ENCODE measurements at regions not wholly inside any gene's neighbourhood (a gene's known extent, or its start where the extent isn't known, plus 50 kb on each side); places are given as distances from the start of the nearest gene placed in this dataset.

DNA sequence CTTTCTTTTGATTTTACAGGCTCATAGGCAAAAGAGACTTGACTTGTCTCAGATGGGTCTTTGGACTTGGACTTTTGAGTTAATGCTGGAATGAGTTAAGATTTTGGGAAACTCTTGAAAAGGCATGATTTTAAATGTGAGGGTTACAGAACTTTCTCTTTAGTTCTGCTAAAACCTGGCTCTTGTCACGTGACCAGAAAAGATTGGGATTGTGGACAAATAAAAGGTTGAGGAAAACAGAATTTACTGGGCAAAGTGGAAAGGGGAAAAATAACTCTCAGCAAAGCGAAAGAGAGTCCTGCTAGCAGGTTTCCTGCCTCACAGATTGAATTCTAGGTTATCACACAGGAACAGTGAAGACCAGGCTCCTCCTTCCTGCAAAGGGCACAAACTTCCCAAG is 114.0 kb downstream of the SPANXN4 start:
- ChIA-PET POLR2A (no interaction called here), CTCF (no interaction called here)
- H3K4me1 ChIP-seq (ENCODE audit: control insufficient read depth, insufficient read depth, low read length), result no peaks in the 10 kb centered on the region
- no peak overlapping the region for H3K27ac ChIP-seq (ENCODE audit: extremely low read depth, low read depth, low read length)
- no peaks in the 10 kb centered on the region for H3K36me3 ChIP-seq (ENCODE audit: control insufficient read depth in 2 of 2, insufficient read depth in 1 of 2, low read length in 2 of 2)
- H3K9me3 ChIP-seq (ENCODE audit: control insufficient read depth, insufficient read depth, low read depth, low read length), result no peaks in the 10 kb centered on the region
- no peak overlapping the region for H3K4me3 ChIP-seq (ENCODE audit: low read depth, low read length)
- TF ChIP-seq ZNF169 (tag by site-specific recombination; IDR thresholded peaks at IDR 0.05), result no peak
- TF ChIP-seq, protein P1, sequence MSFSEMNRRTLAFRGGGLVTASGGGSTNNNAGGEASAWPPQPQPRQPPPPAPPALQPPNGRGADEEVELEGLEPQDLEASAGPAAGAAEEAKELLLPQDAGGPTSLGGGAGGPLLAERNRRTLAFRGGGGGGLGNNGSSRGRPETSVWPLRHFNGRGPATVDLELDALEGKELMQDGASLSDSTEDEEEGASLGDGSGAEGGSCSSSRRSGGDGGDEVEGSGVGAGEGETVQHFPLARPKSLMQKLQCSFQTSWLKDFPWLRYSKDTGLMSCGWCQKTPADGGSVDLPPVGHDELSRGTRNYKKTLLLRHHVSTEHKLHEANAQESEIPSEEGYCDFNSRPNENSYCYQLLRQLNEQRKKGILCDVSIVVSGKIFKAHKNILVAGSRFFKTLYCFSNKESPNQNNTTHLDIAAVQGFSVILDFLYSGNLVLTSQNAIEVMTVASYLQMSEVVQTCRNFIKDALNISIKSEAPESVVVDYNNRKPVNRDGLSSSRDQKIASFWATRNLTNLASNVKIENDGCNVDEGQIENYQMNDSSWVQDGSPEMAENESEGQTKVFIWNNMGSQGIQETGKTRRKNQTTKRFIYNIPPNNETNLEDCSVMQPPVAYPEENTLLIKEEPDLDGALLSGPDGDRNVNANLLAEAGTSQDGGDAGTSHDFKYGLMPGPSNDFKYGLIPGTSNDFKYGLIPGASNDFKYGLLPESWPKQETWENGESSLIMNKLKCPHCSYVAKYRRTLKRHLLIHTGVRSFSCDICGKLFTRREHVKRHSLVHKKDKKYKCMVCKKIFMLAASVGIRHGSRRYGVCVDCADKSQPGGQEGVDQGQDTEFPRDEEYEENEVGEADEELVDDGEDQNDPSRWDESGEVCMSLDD (tag by site-specific recombination; IDR thresholded peaks at IDR 0.05), result no peak
- no peak for TF ChIP-seq WT1 (tag by site-specific recombination; IDR thresholded peaks at IDR 0.05)
- TF ChIP-seq KLF16 (tag by site-specific recombination; IDR thresholded peaks at IDR 0.05), result no peak
- no peak for TF ChIP-seq ZFP41 (tag by site-specific recombination; IDR thresholded peaks at IDR 0.05; ENCODE audit: borderline replicate concordance)
- TF ChIP-seq ZNF529 (tag by site-specific recombination; IDR thresholded peaks at IDR 0.05; ENCODE audit: insufficient replicate concordance), result no peak
- no peak for TF ChIP-seq KLF8 (tag by site-specific recombination; IDR thresholded peaks at IDR 0.05)

DNA sequence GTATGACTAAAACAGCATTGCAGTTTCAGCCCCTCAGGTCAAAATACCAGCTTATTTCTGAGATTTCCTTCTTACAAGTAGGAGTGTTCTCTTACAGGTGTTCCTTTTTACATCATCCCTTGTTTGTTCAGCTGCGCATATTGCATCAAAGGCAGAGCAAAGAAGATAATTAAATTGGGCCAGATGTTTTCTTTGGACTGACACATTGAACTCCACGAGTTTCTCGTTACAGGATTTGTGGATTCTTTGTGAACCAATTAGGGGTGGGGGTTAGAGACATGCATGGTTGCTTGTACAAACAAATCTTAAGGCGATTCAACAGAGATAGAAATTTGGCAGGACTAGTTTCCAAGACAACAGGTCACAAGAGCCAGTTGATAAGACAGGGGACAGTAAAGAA is 95.7 kb downstream of the SPANXN4 start:
- Histone ChIP-seq H3K4me1 (ENCODE audit: control insufficient read depth, insufficient read depth, low read length) (no peaks in the 10 kb centered on the region), H3K9me3 (ENCODE audit: control insufficient read depth, insufficient read depth, low read depth, low read length) (no peaks in the 10 kb centered on the region), H3K4me3 (ENCODE audit: low read depth, low read length) (no peak overlapping the region), H3K27ac (ENCODE audit: extremely low read depth, low read depth, low read length) (no peak overlapping the region), H3K36me3 (ENCODE audit: control insufficient read depth in 2 of 2, insufficient read depth in 1 of 2, low read length in 2 of 2) (no peaks in the 10 kb centered on the region)
- POLR2A ChIA-PET, result no interaction called here
- CTCF ChIA-PET, result interaction anchor here (0.5 kb wide), 1 partner anchor 776 kb away, joined by 4 read pairs; no protein-coding TSS in a partner anchor
- TF ChIP-seq ZNF223 (tag by site-specific recombination; IDR thresholded peaks at IDR 0.05) (no peak), ZNF16 (tag by site-specific recombination; IDR thresholded peaks at IDR 0.05; ENCODE audit: low read depth) (no peak), ZNF157 (tag by site-specific recombination; IDR thresholded peaks at IDR 0.05) (no peak), ZNF174 (tag by site-specific recombination; IDR thresholded peaks at IDR 0.05) (no peak), REPIN1 (tag by site-specific recombination; IDR thresholded peaks at IDR 0.05; ENCODE audit: low read depth) (no peak), ZNF366 (tag by site-specific recombination; conservative IDR thresholded peaks at IDR 0.05) (no peak), ZNF660 (tag by site-specific recombination; IDR thresholded peaks at IDR 0.05) (no peak), ZBTB20 (tag by site-specific recombination; IDR thresholded peaks at IDR 0.05) (no peak), ZNF555 (tag by site-specific recombination; conservative IDR thresholded peaks at IDR 0.05) (no peak), TCF7L2 (IDR thresholded peaks at IDR 0.05; ENCODE audit: borderline replicate concordance, low read depth, low read length) (no peak), ZNF785 (tag by site-specific recombination; IDR thresholded peaks at IDR 0.05) (no peak), ZNF311 (tag by site-specific recombination; IDR thresholded peaks at IDR 0.05; ENCODE audit: borderline replicate concordance) (no peak), KLF16 (tag by site-specific recombination; IDR thresholded peaks at IDR 0.05) (no peak)
- TF ChIP-seq, protein P2, sequence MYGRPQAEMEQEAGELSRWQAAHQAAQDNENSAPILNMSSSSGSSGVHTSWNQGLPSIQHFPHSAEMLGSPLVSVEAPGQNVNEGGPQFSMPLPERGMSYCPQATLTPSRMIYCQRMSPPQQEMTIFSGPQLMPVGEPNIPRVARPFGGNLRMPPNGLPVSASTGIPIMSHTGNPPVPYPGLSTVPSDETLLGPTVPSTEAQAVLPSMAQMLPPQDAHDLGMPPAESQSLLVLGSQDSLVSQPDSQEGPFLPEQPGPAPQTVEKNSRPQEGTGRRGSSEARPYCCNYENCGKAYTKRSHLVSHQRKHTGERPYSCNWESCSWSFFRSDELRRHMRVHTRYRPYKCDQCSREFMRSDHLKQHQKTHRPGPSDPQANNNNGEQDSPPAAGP (tag by site-specific recombination; IDR thresholded peaks at IDR 0.05), result no peak
- TF ChIP-seq, protein P3, sequence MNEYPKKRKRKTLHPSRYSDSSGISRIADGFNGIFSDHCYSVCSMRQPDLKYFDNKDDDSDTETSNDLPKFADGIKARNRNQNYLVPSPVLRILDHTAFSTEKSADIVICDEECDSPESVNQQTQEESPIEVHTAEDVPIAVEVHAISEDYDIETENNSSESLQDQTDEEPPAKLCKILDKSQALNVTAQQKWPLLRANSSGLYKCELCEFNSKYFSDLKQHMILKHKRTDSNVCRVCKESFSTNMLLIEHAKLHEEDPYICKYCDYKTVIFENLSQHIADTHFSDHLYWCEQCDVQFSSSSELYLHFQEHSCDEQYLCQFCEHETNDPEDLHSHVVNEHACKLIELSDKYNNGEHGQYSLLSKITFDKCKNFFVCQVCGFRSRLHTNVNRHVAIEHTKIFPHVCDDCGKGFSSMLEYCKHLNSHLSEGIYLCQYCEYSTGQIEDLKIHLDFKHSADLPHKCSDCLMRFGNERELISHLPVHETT (tag by site-specific recombination; IDR thresholded peaks at IDR 0.05), result no peak
- TF ChIP-seq, protein P4, sequence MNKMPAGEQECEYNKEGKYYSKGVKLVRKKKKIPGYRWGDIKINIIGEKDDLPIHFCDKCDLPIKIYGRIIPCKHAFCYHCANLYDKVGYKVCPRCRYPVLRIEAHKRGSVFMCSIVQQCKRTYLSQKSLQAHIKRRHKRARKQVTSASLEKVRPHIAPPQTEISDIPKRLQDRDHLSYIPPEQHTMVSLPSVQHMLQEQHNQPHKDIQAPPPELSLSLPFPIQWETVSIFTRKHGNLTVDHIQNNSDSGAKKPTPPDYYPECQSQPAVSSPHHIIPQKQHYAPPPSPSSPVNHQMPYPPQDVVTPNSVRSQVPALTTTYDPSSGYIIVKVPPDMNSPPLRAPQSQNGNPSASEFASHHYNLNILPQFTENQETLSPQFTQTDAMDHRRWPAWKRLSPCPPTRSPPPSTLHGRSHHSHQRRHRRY (tag by site-specific recombination; IDR thresholded peaks at IDR 0.05), result no peak
